Neuronal stem cell (in vitro differentiated cells): ENCODE measurements at regions not wholly inside any gene's neighbourhood (a gene's known extent, or its start where the extent isn't known, plus 50 kb on each side); places are given as distances from the start of the nearest gene placed in this dataset.
A peak's percentile ranks its signal among the peaks of the same experiment; 100 is the strongest.

ENCODE experiments used
- DNase-seq: peaks from one replicate; pipeline ENCODE4 v3.0.0-alpha.2; 2013; ENCODE audit warnings: low spot score
- H2AFZ ChIP-seq: one replicate; pipeline ENCODE4 v1.6.1; 2013; ENCODE audit warnings: mild to moderate bottlenecking, low read length, inconsistent platforms
- H2AK5ac ChIP-seq: 2 replicates; pipeline ENCODE4 v1.6.1; 2013; ENCODE audit warnings: low read depth, mild to moderate bottlenecking, inconsistent platforms, low read length, moderate library complexity, mixed read lengths
- H2BK120ac ChIP-seq: 2 replicates; pipeline ENCODE4 v1.6.1; 2013; ENCODE audit warnings: low read depth, mild to moderate bottlenecking, inconsistent platforms, low read length, moderate library complexity, mixed read lengths
- H2BK12ac ChIP-seq: one replicate; pipeline ENCODE4 v1.6.1; 2013; ENCODE audit warnings: low read length, inconsistent platforms
- H2BK15ac ChIP-seq: 2 replicates; pipeline ENCODE4 v1.6.1; 2013; ENCODE audit warnings: mild to moderate bottlenecking, low read length, inconsistent platforms, mixed read lengths
- H2BK5ac ChIP-seq: one replicate; pipeline ENCODE4 v1.6.1; 2013; ENCODE audit warnings: inconsistent platforms, mild to moderate bottlenecking, low read length, moderate library complexity
- H3K14ac ChIP-seq: one replicate; pipeline ENCODE4 v1.6.1; 2013; ENCODE audit warnings: low read length, inconsistent platforms
- H3K18ac ChIP-seq: 2 replicates; pipeline ENCODE4 v1.6.1; 2013; ENCODE audit warnings: low read length, inconsistent platforms
- H3K23ac ChIP-seq: 2 replicates; pipeline ENCODE4 v1.6.1; 2013; ENCODE audit warnings: low read depth, mild to moderate bottlenecking, mixed read lengths, low read length, inconsistent platforms; ENCODE audit not compliant: poor library complexity
- H3K27ac ChIP-seq: replicated peaks from 3 replicates; pipeline ENCODE4 v1.5.1; 2013; ENCODE audit warnings: low read length, inconsistent platforms
- H3K27me3 ChIP-seq, 3 experiments: 2 replicates each; pipeline ENCODE4 v1.6.1; 2013; ENCODE audit warnings: low read length in 3 of 3, mild to moderate bottlenecking in 2 of 3, inconsistent platforms in 1 of 3, low read depth in 1 of 3, mixed read lengths in 1 of 3, moderate library complexity in 1 of 3; ENCODE audit not compliant: control insufficient read depth in 3 of 3, insufficient read depth in 3 of 3
- H3K36me3 ChIP-seq, 2 donors: replicated peaks in 1 of 2; 2 replicates each; pipeline ENCODE4 v1.6.1; 2013; ENCODE audit warnings: low read length in 2 of 2; ENCODE audit not compliant: control insufficient read depth in 2 of 2, insufficient read depth in 2 of 2
- H3K4ac ChIP-seq: 2 replicates; pipeline ENCODE4 v1.6.1; 2013; ENCODE audit warnings: inconsistent platforms, mild to moderate bottlenecking, low read length, moderate library complexity
- H3K4me1 ChIP-seq, 2 donors: 1 replicate in 1 of 2; 2 replicates in 1 of 2; pipeline ENCODE4 v1.6.1; 2013; ENCODE audit warnings: low read length in 2 of 2, low read depth in 1 of 2; ENCODE audit not compliant: control insufficient read depth in 2 of 2, insufficient read depth in 1 of 2
- H3K4me2 ChIP-seq: one replicate; pipeline ENCODE4 v1.6.1; 2013; ENCODE audit warnings: mild to moderate bottlenecking, low read length, inconsistent platforms; ENCODE audit not compliant: insufficient read depth, poor library complexity, severe bottlenecking
- H3K4me3 ChIP-seq, 2 donors: 2 replicates each; pipeline ENCODE4 v1.5.1; 2013; ENCODE audit warnings: low read length in 2 of 2, mild to moderate bottlenecking in 2 of 2, inconsistent platforms in 1 of 2, moderate library complexity in 1 of 2
- H3K79me1 ChIP-seq: one replicate; pipeline ENCODE4 v1.6.1; 2013; ENCODE audit warnings: low read depth, mild to moderate bottlenecking, inconsistent platforms, low read length, moderate library complexity
- H3K9ac ChIP-seq: one replicate; pipeline ENCODE4 v1.6.1; 2013; ENCODE audit warnings: mild to moderate bottlenecking, low read depth, low read length, inconsistent platforms; ENCODE audit not compliant: poor library complexity
- H3K9me3 ChIP-seq, 2 donors: replicated peaks in 1 of 2; 2 replicates each; pipeline versions ENCODE3 to v1.6.1; 2013; ENCODE audit warnings: low read length in 2 of 2, mild to moderate bottlenecking in 2 of 2, inconsistent platforms in 1 of 2, low read depth in 1 of 2, mixed read lengths in 1 of 2, moderate library complexity in 1 of 2; ENCODE audit not compliant: control insufficient read depth in 2 of 2, insufficient read depth in 1 of 2
- H4K8ac ChIP-seq: one replicate; pipeline ENCODE4 v1.6.1; 2013; ENCODE audit warnings: low read depth, mild to moderate bottlenecking, inconsistent platforms, low read length, moderate library complexity
- H4K91ac ChIP-seq: one replicate; pipeline ENCODE4 v1.6.1; 2013; ENCODE audit warnings: low read length, low read depth, mild to moderate bottlenecking, inconsistent platforms; ENCODE audit not compliant: poor library complexity
- WGBS, 2 donors: extraction: QIAGEN DNeasy Blood & Tissue Kit; methylation state at CpG; one replicate each; pipeline ENCODE4 v1.1.7; 2013; ENCODE audit warnings: missing lambda C conversion rate in 2 of 2, mixed read lengths in 1 of 2; ENCODE audit not compliant: insufficient read length in 2 of 2, insufficient replicate concordance in 1 of 2; ENCODE audit errors: extremely low coverage in 2 of 2; 5-methylcytosine and 5-hydroxymethylcytosine counted together

DNA sequence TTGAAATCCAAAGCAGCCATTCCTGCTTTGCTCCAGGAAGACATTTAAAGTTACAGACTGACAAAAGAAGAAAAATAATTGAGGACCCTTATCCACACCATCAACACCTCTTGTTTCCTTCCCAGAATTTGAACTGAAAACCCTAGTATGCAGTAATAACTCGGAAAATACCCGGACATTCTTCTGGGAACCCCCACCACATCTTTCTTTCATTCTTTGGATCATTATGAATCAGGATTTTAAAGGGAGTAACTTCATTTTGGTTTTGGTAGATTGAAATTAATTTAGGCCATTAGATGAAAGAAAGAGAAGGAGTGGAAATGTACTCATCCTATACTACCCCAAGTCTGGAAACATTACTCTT lies 213.8 kb upstream of the MARCKS start:
- Histone ChIP-seq H3K36me3 (no peaks in the 10 kb centered on the region), H3K27me3 (no peaks in the 10 kb centered on the region), H3K9ac (no peak overlapping the region), H2BK5ac (no peak overlapping the region), H3K4me3 (no peak overlapping the region), H2AFZ (peak overlapping the region; percentile 58), H2BK12ac (no peak overlapping the region), H2BK120ac (no peak overlapping the region), H3K9me3 (peaks cover 0 to 5% of the 10 kb centered on the region in 2 donors), H3K14ac (no peak overlapping the region), H3K4ac (no peak overlapping the region), H3K27ac (no peak overlapping the region), H2BK15ac (no peak overlapping the region), H3K79me1 (no peaks in the 10 kb centered on the region), H3K4me1 (peaks cover 0 to 2% of the 10 kb centered on the region in 2 donors), H3K23ac (no peak overlapping the region), H2AK5ac (no peak overlapping the region), H3K18ac (no peak overlapping the region), H3K4me2 (no peak overlapping the region), H4K8ac (no peak overlapping the region), H4K91ac (no peak overlapping the region)
- DNase-seq: no peak
- WGBS, 2 donors: no CpG with 5 or more reads among the region's 2 CpGs

DNA sequence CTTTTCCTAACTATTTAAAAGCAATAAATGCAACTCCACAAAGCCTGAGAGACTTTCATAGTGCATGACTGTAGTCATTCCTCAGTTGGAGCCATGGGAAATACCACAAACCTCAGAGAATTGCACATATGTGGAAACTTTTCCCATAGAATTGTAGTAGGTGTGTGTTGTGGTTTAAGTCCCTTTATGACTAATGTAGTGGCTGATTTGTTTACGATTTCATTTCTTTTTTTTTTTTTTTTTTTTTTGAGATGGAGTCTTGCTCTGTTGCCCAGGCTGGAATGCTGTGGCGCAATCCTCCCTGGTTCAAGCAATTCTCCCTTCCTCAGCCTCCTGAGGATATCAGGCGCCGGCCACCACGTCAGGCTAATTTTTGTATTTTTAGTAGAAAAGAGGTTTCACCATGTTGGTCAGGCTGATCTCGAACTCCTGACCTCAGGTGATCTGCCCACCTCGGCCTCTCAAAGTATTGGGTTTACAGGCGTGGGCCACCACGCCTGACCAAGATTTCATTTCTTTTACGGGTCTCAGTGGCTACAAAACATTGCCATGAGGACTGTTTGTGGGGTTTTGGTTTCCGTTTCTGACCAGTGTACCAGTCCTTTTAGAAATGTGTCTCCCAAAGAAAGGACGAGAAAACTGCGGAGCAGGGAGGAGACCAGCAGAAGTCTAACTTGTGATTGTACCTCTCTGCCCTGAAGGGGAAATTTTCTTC lies 212.1 kb upstream of the MARCKS start:
- Histone ChIP-seq H3K9ac (no peak overlapping the region), H2AK5ac (no peak overlapping the region), H2AFZ (peak overlapping the region; percentile 27), H3K23ac (no peak overlapping the region), H4K91ac (no peak overlapping the region), H4K8ac (no peak overlapping the region), H3K4me3 (no peak overlapping the region), H3K4ac (no peak overlapping the region), H2BK15ac (no peak overlapping the region), H3K18ac (no peak overlapping the region), H2BK120ac (no peak overlapping the region), H2BK12ac (peak overlapping the region; percentile 1), H3K9me3 (peaks cover 0 to 5% of the 10 kb centered on the region in 2 donors), H3K79me1 (no peaks in the 10 kb centered on the region), H3K4me2 (no peak overlapping the region), H3K4me1 (peaks cover 0 to 7% of the 10 kb centered on the region in 2 donors), H3K27me3 (no peaks in the 10 kb centered on the region), H3K14ac (no peak overlapping the region), H3K36me3 (no peaks in the 10 kb centered on the region), H2BK5ac (no peak overlapping the region), H3K27ac (no peak overlapping the region)
- no CpG with 5 or more reads among the region's 13 CpGs for WGBS, 2 donors
- no peak for DNase-seq

DNA sequence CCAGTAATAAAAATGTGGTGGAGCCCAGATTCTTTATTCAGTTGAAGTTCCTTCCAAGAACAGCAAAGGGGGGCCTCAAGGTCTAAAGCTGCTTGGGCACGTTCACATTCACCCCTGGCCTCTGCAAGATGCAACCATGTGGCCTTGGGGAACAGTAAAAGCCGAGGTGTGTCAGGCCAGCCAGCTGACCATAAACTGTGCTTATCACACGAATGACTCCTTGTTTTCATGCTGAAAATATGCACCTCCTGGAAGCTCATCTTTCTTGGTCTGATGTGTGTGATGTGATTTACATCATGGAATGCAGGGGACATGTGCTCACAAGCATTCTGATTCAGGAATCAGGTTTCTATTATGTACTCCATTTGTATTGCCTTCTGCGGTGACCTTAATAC lies 211.6 kb upstream of the MARCKS start:
- no peak overlapping the region for H2AK5ac ChIP-seq
- DNase-seq: no peak
- peak overlapping the region; percentile 27 for H2AFZ ChIP-seq
- peaks cover 2 to 9% of the 10 kb centered on the region in 2 donors for H3K4me1 ChIP-seq
- H3K18ac ChIP-seq: peak overlapping the region; percentile 80
- H4K8ac ChIP-seq: no peak overlapping the region
- no peak overlapping the region for H4K91ac ChIP-seq
- peaks cover 0 to 5% of the 10 kb centered on the region in 2 donors for H3K9me3 ChIP-seq
- no peak overlapping the region for H3K4me3 ChIP-seq
- no peaks in the 10 kb centered on the region for H3K36me3 ChIP-seq
- no peaks in the 10 kb centered on the region for H3K79me1 ChIP-seq
- H3K9ac ChIP-seq: no peak overlapping the region
- no CpG with 5 or more reads among the region's 4 CpGs for WGBS, 2 donors
- H2BK5ac ChIP-seq: no peak overlapping the region
- no peak overlapping the region for H2BK15ac ChIP-seq
- H2BK120ac ChIP-seq: no peak overlapping the region
- no peaks in the 10 kb centered on the region for H3K27me3 ChIP-seq
- H3K4me2 ChIP-seq: no peak overlapping the region
- no peak overlapping the region for H3K4ac ChIP-seq
- peak overlapping the region; percentile 1 for H2BK12ac ChIP-seq
- H3K23ac ChIP-seq: no peak overlapping the region
- no peak overlapping the region for H3K14ac ChIP-seq
- no peak overlapping the region for H3K27ac ChIP-seq

DNA sequence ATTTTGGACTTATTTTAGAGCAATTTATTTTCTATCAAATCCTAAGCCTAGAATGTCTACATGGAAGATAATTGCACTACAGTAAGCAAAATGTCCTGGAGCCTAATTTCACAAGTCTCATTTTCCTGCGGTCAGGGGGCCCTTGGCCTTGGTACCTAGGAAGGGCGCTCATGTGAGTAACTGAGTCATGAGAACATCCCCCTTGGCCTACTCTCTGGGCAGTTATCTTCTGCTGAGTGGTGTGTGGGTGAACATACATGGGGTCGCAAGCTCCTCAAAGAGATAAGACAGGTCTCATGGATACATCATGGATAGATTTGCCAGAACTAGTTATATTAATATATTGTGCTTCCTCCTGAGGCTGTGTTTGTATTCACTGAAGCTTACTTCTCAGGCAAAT lies 211.2 kb upstream of the MARCKS start:
- Histone ChIP-seq H3K4me2 (no peak overlapping the region), H3K23ac (no peak overlapping the region), H2BK120ac (no peak overlapping the region), H3K14ac (no peak overlapping the region), H3K27me3 (no peaks in the 10 kb centered on the region), H4K91ac (no peak overlapping the region), H3K9me3 (peaks cover 0 to 5% of the 10 kb centered on the region in 2 donors), H3K27ac (no peak overlapping the region), H3K36me3 (no peaks in the 10 kb centered on the region), H3K4me3 (no peak overlapping the region), H3K4ac (no peak overlapping the region), H3K9ac (no peak overlapping the region), H2AFZ (no peak overlapping the region), H2AK5ac (no peak overlapping the region), H2BK12ac (no peak overlapping the region), H4K8ac (no peak overlapping the region), H2BK15ac (no peak overlapping the region), H3K18ac (peak overlapping the region; percentile 44), H2BK5ac (no peak overlapping the region), H3K79me1 (no peaks in the 10 kb centered on the region), H3K4me1 (peaks cover 4 to 9% of the 10 kb centered on the region in 2 donors)
- DNase-seq: no peak
- whole genome bisulfite sequencing, 2 donors: no CpG with 5 or more reads among the region's 3 CpGs
